ENCODE measurements at regions not wholly inside any gene's neighbourhood (a gene's known extent, or its start where the extent isn't known, plus 50 kb on each side); places are given as distances from the start of the nearest gene placed in this dataset.
"Not testable (repeated sequence)": the region's sequence is repeated elsewhere in the genome, so short reads cannot be mapped to it uniquely, and the experiment has no call there.

GRCh38 chr13:53101883-53102282 lies 73.3 kb downstream of the OLFM4 start:
- DNase-seq: no peak

DNA sequence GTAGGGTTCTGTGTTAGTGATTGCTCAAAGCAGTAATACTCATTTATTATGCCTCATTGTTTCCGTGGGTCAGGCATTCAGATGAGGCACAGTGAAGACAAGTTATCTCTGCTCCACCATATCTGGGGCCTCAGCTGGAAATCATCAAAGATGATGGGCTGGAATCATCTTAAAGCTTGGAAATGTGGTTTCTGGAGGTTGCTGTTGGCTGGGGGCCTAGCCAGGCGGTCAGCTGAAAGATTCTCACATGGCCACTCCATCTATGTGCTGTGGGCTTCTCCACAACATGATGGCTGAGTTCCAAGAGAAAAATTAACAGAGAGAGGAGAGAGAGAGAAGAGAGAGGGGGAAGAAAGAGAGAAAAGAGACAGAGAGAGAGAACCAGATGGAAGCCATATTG lies 75.5 kb downstream of the OLFM4 start:
- no peak for DNase-seq

DNA sequence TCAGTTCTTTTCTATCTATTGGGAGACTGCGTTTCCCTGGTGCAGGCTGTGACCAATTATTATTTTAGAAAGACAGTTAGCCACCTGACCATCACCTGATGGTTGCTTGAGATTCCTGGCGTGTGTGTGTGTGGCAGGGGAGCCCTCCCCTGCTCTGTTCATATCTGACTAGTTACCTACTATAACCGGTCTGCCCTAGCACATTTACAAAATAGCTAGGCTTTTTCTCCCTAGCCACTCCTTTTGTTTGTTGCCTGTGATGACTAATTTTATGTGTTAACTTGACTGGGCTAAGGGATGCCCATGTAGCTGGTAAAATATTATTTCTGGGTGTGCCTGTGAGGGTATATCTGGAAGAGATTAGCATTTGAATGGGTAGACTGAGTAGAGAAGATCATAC lies 76.9 kb downstream of the OLFM4 start:
- DNase-seq: no peak

DNA sequence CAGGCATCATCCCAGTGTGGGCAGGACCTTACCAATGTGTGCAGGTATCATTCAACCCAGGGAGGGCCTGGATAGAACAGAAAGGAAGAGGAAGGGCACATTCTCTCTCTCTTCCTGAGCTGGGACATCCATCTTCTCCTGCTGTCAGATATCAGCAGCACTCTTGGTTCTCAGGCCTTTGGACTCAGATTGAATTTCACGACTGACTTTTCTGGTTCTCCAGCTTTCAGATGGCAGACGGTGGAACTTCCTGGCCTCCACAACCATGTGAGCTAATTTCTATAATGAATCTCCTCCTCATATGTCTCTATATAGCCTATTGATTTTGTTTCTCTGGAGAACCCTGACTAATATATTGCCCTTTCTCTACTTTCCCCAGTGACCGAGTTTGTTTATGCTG lies 77.3 kb downstream of the OLFM4 start:
- DNase-seq: no peak

- DNase-seq: no peak
These were observed 81.6 kb downstream of the OLFM4 start for GRCh38 chr13:53110181-53110580.

DNA sequence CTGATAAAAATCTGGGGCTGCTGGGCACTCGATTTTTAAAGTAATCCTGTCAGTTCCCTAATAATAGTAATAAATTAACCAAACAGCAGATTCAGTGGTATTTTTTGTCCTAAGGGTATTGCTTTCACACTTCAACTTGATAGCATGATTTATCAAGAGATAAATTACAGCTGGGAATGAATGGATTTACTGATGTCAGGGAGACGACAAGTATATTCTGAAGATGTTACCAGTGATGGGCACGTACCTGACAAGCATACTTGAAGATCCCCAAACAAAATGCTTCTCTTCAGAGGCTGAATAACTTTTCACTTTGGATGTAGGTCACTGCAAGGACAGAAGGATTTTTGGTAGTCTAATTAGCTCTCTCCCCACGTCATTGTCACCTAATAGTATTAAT lies 82.0 kb downstream of the OLFM4 start:
- no peak for DNase-seq

GRCh38 chr13:53112522-53112921 lies 83.9 kb downstream of the OLFM4 start:
- DNase-seq: no peak

DNA sequence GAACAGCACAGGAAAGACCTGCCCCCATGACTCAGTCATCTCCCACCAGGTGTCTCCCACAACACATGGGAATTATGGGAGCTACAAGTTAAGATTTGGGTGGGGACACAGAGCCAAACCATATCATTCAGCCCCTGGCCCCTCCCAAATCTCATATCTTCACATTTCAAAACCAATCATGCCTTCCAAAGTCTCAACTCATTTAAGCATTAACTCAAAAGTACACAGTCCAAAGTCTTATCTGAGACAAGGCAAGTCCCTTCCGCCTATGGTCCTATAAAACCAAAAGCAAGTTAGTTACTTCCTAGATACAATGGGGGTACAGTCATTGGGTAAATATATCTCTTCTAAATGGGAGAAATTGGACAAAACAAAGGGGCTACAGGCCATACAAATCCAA lies 88.4 kb downstream of the OLFM4 start:
- DNase-seq: not testable (repeated sequence)

DNA sequence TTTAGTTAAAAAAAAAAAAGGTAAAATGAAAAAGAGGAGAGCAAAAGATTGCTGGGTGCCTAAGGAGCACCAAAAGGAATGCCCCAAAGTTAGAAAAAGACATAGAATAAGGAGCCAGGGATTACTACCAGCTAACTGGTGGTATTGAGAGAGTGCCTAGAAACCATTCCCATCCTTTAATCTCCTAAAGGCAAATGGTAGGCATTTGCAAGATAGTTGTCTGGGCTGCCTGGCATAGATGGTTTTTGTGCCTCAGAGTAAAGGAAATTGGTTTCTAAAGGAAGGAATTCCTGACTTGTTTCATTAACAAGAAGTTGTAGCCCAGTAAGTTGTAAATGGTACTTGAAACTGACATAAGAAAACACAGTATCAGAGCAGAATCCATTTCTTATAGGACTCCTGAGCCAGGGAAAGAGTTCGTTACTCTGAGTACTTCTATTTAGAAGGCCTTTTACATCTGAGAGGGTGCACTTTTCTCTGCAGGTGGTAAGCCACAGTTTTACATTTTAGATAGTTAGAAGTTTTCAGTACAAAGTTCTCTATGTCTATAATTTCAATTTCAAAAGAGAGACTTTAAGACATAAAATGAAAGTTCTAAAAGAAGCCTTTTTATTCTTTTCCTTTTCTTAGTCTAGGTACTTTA lies 92.6 kb downstream of the OLFM4 start:
- DNase-seq: no peak

GRCh38 chr13:53121919-53122318 lies 93.3 kb downstream of the OLFM4 start:
- DNase-seq: no peak

- DNase-seq: no peak
These were observed 94.9 kb downstream of the OLFM4 start for GRCh38 chr13:53123536-53123935.

DNA sequence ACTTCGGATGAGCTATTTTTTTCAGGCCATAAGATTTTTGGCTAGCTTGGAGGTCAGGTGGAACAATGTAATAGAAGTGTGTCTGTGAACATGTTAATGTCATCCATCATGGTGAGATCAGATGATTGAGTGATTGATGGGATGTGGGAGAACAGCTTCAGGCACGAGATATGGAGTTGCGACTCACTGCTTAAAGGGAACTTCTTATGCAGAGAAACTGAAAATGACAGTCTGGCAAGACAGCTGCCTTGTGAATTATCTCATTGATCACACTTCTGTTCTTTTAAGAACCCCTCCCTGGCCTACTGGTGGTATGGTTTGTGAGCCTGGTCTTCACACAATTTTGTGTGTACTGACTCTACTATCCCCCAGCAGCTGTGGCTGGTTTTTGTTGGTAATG lies 96.0 kb downstream of the OLFM4 start:
- DNase-seq: no peak

DNA sequence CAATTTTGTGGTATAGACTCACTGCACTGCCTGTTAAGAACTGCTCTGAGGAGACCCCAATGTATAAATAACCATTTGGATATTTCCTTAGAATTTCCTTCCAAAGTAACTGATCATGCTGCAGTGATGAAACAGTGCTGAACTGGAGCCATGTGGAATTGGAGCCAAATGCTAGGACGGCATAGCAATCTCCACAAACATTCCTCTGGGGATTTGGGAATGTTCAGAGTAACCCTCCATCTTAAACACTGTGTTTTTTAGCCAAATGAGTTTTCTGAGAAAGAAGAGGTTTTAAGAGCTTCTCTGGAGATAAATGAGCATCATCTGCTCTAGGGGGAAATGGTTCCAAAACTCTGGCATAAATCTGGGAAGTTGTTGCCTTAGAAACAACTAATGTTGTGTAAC lies 98.2 kb downstream of the OLFM4 start:
- no peak for DNase-seq

- DNase-seq: no peak
These were observed 98.8 kb downstream of the OLFM4 start for GRCh38 chr13:53127373-53127772.

- no peak for DNase-seq
These were observed 101.3 kb downstream of the OLFM4 start for GRCh38 chr13:53129864-53130393.

DNA sequence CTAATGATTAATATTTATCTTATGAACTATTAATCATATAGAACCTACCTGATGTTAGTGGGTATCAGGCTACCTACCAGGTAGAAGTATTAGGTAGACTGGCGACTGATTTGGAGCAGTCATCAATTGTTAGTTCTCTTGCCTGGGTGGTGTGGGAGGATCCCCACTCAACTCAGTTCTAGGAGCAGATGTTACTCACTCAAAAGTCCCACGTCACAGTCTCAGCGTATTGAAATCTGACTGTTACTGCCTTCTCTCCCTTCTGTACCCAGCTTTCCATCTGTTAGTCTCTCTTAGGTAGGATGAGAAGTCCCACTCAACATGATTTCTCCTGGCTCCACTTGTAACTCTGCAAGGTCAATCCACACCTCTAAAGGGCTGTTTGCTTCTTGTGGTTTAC lies 102.7 kb downstream of the OLFM4 start:
- no peak for DNase-seq

DNA sequence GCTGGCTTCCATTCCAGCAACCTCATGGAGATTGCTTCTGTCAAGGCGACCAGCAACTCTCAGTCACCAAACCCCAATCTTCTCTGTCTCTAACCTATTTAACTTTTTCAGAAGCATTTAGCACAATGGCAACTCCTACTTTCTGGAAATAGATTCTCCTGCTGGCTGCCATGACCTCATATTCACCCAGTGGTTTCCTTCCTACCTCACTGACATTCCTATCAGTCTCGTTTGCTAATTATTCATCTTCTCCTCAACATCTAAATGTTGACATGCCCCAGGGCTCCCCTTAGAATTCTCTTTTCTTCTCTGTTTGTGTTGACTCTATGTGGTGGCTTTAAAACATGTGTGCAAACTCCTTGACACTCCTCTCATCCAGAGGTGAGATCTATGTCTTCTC lies 106.7 kb downstream of the OLFM4 start:
- no peak for DNase-seq

DNA sequence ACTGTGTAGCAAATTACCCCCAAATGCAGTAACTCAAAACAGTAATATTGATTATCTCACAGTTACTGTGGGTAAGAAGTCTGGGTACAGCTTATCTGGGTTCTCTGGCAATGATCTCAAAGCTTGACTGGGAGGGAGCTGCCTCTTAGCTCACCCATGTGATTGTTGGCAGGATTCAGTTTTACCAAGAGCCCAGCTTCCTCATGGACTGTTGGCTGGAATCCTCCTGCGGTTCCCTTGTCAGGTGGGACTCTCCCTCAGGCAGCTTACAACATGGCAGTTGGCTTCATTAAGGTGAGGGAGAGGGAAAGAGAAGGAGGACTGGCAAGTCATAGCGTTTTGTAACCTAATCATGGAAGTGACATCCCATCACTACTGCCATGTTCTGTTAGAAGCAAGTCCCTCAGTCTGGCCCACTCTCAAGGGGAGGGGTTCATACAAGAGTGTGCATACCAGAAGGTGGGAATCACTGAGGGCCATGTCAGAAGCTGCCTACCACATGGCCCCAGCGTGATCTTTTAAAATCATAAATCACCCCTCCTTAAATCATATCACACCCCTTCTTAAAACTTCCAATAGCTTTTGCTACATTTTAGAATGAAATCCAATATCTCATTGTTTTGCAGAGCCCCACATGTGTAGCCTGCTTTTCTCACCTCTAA lies 108.1 kb downstream of the OLFM4 start:
- DNase-seq: no peak

- DNase-seq: no peak
These were observed 109.2 kb downstream of the OLFM4 start for GRCh38 chr13:53137779-53138178.

- DNase-seq: no peak
These were observed 109.9 kb downstream of the OLFM4 start for GRCh38 chr13:53138376-53139036.

DNA sequence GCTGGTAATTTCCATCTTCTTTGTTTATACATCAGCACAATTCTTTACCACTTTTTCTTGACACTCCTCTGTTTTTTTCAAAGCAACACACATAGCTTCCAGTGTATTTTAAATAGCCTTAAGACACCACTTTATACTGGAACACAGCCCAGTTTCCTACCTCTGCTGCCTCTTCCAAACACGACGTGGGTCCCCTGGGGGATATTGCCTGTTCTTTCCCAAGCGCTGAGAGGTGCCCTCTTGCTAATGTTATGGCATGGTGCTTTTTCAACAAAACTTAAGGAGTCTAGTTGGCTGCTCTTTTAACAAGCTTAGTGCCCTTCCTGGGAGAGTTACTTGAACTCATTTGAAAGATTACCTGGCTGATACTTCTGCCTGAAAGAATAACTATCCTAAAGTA lies 112.7 kb downstream of the OLFM4 start:
- DNase-seq: no peak

DNA sequence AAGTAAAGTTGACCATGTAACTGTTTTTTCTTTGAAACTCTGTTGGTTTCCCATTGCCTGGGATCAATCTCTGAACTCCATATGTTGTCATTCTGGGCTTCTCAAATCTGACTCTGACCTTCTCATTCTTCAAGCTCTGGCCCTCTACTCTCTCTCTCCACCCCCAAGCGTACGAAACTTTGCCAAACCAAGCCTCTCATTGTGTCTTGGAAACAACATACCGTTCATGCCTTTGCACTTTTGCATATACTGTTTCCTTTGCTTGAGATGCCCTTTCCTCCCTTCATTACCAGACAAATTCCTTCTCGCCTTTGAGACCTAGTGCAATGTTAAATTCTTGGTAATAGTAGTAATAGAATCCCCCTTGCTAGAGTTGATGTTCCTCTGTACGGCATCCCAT lies 113.7 kb downstream of the OLFM4 start:
- no peak for DNase-seq

DNA sequence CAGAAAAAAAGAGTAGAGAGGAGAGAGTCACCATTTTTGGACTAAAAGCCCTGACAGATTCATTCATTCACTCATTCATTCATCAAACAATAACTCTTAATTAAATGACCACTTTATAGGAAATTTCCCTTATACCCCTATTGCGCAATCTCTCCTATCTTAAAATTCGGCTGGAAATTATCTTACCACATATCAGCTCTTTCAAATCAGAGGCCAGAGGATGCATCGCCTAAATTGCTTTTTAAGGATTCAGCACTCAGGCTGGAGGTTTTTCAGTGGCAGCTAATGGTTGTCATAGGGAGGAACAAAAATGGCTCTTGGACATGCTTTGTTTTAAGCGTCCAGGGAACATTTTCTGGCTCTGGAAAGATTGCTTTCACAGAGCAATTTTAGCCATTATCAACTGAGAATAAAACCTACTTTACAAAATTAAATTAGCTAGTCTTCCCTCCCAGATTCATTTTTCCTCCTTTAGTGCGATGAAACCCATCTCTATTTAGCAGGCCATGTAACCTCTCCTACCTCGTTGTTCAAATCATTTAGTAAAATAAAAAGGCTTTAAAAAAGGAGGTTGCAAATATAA lies 115.2 kb downstream of the OLFM4 start:
- no peak for DNase-seq

Measured in occipital lobe (tissue), 1 donor.